H7 (cell line): ENCODE measurements at regions not wholly inside any gene's neighbourhood (a gene's known extent, or its start where the extent isn't known, plus 50 kb on each side); places are given as distances from the start of the nearest gene placed in this dataset.
"Not testable (repeated sequence)": the region's sequence is repeated elsewhere in the genome, so short reads cannot be mapped to it uniquely, and the experiment has no call there.

Experiments used
- DNase-seq: peaks from one replicate; pipeline ENCODE4 v3.0.0; 2012
- H3K27me3 ChIP-seq: 2 replicates; pipeline ENCODE4 v1.6.0; 2011; ENCODE audit warnings: mild to moderate bottlenecking, low read length; ENCODE audit not compliant: control insufficient read depth, insufficient read depth
- H3K36me3 ChIP-seq: replicated peaks from 2 replicates; pipeline ENCODE4 v1.5.1; 2011; ENCODE audit warnings: low read length; ENCODE audit not compliant: control insufficient read depth, insufficient read depth
- H3K4me3 ChIP-seq: 2 replicates; pipeline ENCODE4 v1.5.1; 2011; ENCODE audit warnings: low read depth, mild to moderate bottlenecking, control low read depth, low read length, moderate library complexity; ENCODE audit not compliant: insufficient read depth

- DNase-seq: peak; percentile 47
- Histone ChIP-seq H3K4me3 (no peak overlapping the region), H3K36me3 (no peaks in the 10 kb centered on the region), H3K27me3 (no peaks in the 10 kb centered on the region)
These were observed 202.6 kb upstream of the ATP10A start for GRCh38 chr15:26065723-26066122.

GRCh38 chr15:26061248-26061647 lies 198.1 kb upstream of the ATP10A start:
- H3K27me3 ChIP-seq: no peaks in the 10 kb centered on the region
- no peak for DNase-seq
- H3K36me3 ChIP-seq: no peaks in the 10 kb centered on the region
- no peak overlapping the region for H3K4me3 ChIP-seq

- not testable (repeated sequence) for H3K27me3 ChIP-seq, DNase-seq, H3K4me3 ChIP-seq, H3K36me3 ChIP-seq
These were observed 193.6 kb upstream of the ATP10A start for GRCh38 chr15:26056766-26057165.

GRCh38 chr15:26051761-26052675 lies 188.9 kb upstream of the ATP10A start:
- H3K27me3 ChIP-seq: no peaks in the 10 kb centered on the region
- H3K4me3 ChIP-seq: no peak overlapping the region
- no peak for DNase-seq
- H3K36me3 ChIP-seq: no peaks in the 10 kb centered on the region

- Histone ChIP-seq H3K27me3 (no peaks in the 10 kb centered on the region), H3K4me3 (no peak overlapping the region), H3K36me3 (no peaks in the 10 kb centered on the region)
- no peak for DNase-seq
These were observed 187.9 kb upstream of the ATP10A start for GRCh38 chr15:26050984-26051383.

GRCh38 chr15:26049900-26050657 lies 187.0 kb upstream of the ATP10A start:
- no peak for DNase-seq
- Histone ChIP-seq H3K36me3 (no peaks in the 10 kb centered on the region), H3K27me3 (no peaks in the 10 kb centered on the region), H3K4me3 (no peak overlapping the region)

- Histone ChIP-seq H3K4me3 (no peak overlapping the region), H3K27me3 (no peaks in the 10 kb centered on the region), H3K36me3 (no peaks in the 10 kb centered on the region)
- no peak for DNase-seq
These were observed 185.5 kb upstream of the ATP10A start for GRCh38 chr15:26048669-26049068.

- no peaks in the 10 kb centered on the region for H3K36me3 ChIP-seq
- H3K27me3 ChIP-seq: no peaks in the 10 kb centered on the region
- no peak overlapping the region for H3K4me3 ChIP-seq
These were observed 182.4 kb upstream of the ATP10A start for GRCh38 chr15:26045516-26045915.

GRCh38 chr15:26043018-26043417 lies 179.9 kb upstream of the ATP10A start:
- no peak overlapping the region for H3K4me3 ChIP-seq
- H3K27me3 ChIP-seq: no peaks in the 10 kb centered on the region
- H3K36me3 ChIP-seq: no peaks in the 10 kb centered on the region
- no peak for DNase-seq

More at GRCh38 chr15:26045516-26045915, 182.4 kb upstream of the ATP10A start:
- no peak for DNase-seq

- Histone ChIP-seq H3K4me3 (no peak overlapping the region), H3K27me3 (no peaks in the 10 kb centered on the region), H3K36me3 (no peaks in the 10 kb centered on the region)
- DNase-seq: peak; percentile 63
These were observed 175.6 kb upstream of the ATP10A start for GRCh38 chr15:26038693-26039092.

- Histone ChIP-seq H3K27me3 (no peaks in the 10 kb centered on the region), H3K36me3 (no peaks in the 10 kb centered on the region), H3K4me3 (no peak overlapping the region)
- no peak for DNase-seq
These were observed 174.2 kb upstream of the ATP10A start for GRCh38 chr15:26037369-26037768.

GRCh38 chr15:26033493-26033892 lies 170.4 kb upstream of the ATP10A start:
- Histone ChIP-seq H3K36me3 (no peaks in the 10 kb centered on the region), H3K27me3 (no peaks in the 10 kb centered on the region), H3K4me3 (no peak overlapping the region)
- DNase-seq: no peak

- Histone ChIP-seq H3K36me3 (no peaks in the 10 kb centered on the region), H3K4me3 (no peak overlapping the region), H3K27me3 (no peaks in the 10 kb centered on the region)
- no peak for DNase-seq
These were observed 169.2 kb upstream of the ATP10A start for GRCh38 chr15:26032162-26032846.

GRCh38 chr15:26029586-26029985 lies 166.5 kb upstream of the ATP10A start:
- H3K36me3 ChIP-seq, H3K4me3 ChIP-seq, H3K27me3 ChIP-seq, DNase-seq: not testable (repeated sequence)
